Endothelial cell (in vitro differentiated cells): ENCODE measurements at regions not wholly inside any gene's neighbourhood (a gene's known extent, or its start where the extent isn't known, plus 50 kb on each side); places are given as distances from the start of the nearest gene placed in this dataset.

Experiments
- DNase-seq: peaks from one replicate; pipeline ENCODE4 v3.0.0; 2021; ENCODE audit warnings: low spot score
- H3K27ac Mint-ChIP-seq: one replicate; pipeline ENCODE4 v1.8.0; 2021; ENCODE audit warnings: mixed read lengths, inconsistent platforms; ENCODE audit not compliant: unreplicated experiment
- H3K27me3 Mint-ChIP-seq: one replicate; pipeline ENCODE4 v1.8.0; 2021; ENCODE audit warnings: mild to moderate bottlenecking, moderate library complexity, mixed read lengths, inconsistent platforms; ENCODE audit not compliant: unreplicated experiment
- H3K36me3 Mint-ChIP-seq: one replicate; pipeline ENCODE4 v1.8.0; 2021; ENCODE audit warnings: mild to moderate bottlenecking, low read depth, mixed read lengths, inconsistent platforms; ENCODE audit not compliant: unreplicated experiment
- H3K4me1 Mint-ChIP-seq: one replicate; pipeline ENCODE4 v1.8.0; 2021; ENCODE audit warnings: mild to moderate bottlenecking, mixed read lengths, inconsistent platforms; ENCODE audit not compliant: unreplicated experiment
- H3K4me3 Mint-ChIP-seq: one replicate; pipeline ENCODE4 v1.8.0; 2021; ENCODE audit warnings: mild to moderate bottlenecking, mixed read lengths, inconsistent platforms; ENCODE audit not compliant: unreplicated experiment
- H3K9me3 Mint-ChIP-seq: one replicate; pipeline ENCODE4 v1.8.0; 2021; ENCODE audit warnings: mixed read lengths, inconsistent platforms; ENCODE audit not compliant: unreplicated experiment
- TF ChIP-seq, protein P1 (sequence below): fragments of 200-600 bp; sonication (generic); IDR thresholded peaks from one replicate; pipeline ENCODE4 v1.5.0; 2021; ENCODE audit warnings: antibody characterized with exemption; ENCODE audit not compliant: unreplicated experiment

DNA sequence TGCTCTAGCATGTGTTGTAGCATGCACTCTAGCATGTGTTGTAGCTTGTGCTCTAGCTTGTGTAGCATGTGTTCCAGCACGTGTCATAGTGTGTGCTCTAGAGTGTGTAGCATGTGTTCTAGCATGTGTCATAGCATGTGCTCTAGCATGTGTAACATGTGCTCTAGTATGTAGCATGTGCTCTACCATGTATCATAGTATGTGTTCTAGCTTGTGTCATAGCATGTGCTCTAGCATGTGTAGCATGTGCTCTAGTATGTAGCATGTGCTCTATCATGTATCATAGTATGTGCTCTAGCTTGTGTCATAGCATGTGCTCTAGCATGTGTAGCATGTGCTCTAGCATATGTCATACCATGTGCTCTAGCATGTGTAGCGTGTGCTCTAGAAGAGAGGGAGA is 255.3 kb downstream of the ICE1 start:
- no peaks in the 10 kb centered on the region for H3K4me1 Mint-ChIP-seq
- no peak overlapping the region for H3K4me3 Mint-ChIP-seq
- H3K36me3 Mint-ChIP-seq, result no peaks in the 10 kb centered on the region
- peaks cover 2% of the 10 kb centered on the region for H3K27me3 Mint-ChIP-seq
- H3K27ac Mint-ChIP-seq, result no peak overlapping the region
- no peak for DNase-seq
- TF ChIP-seq, protein P1, sequence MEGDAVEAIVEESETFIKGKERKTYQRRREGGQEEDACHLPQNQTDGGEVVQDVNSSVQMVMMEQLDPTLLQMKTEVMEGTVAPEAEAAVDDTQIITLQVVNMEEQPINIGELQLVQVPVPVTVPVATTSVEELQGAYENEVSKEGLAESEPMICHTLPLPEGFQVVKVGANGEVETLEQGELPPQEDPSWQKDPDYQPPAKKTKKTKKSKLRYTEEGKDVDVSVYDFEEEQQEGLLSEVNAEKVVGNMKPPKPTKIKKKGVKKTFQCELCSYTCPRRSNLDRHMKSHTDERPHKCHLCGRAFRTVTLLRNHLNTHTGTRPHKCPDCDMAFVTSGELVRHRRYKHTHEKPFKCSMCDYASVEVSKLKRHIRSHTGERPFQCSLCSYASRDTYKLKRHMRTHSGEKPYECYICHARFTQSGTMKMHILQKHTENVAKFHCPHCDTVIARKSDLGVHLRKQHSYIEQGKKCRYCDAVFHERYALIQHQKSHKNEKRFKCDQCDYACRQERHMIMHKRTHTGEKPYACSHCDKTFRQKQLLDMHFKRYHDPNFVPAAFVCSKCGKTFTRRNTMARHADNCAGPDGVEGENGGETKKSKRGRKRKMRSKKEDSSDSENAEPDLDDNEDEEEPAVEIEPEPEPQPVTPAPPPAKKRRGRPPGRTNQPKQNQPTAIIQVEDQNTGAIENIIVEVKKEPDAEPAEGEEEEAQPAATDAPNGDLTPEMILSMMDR, result no peak
- H3K9me3 Mint-ChIP-seq, result no peaks in the 10 kb centered on the region

DNA sequence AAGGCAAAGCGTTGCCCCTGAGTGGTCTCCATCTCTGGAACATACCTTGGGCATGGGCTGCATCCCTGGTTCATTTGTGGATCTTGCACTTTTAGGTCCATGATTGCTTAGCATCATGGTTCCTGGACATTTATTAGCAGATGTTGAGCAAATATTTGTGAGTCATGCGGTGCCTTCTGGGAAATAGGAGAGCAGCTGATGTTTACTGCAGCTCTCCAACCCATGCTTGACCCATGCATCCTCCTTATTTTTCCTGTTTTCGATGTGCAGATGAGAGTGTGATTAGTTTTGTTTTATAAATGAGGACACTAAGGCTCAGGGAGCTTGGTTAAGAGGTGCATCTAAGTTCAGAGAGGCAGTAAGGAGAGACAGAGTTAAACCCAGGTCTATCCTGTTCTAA is 253.7 kb downstream of the ICE1 start:
- no peaks in the 10 kb centered on the region for H3K9me3 Mint-ChIP-seq
- no peaks in the 10 kb centered on the region for H3K4me1 Mint-ChIP-seq
- TF ChIP-seq, protein P1, result no peak
- no peaks in the 10 kb centered on the region for H3K36me3 Mint-ChIP-seq
- no peak overlapping the region for H3K27ac Mint-ChIP-seq
- no peak overlapping the region for H3K4me3 Mint-ChIP-seq
- peaks cover 2% of the 10 kb centered on the region for H3K27me3 Mint-ChIP-seq
- DNase-seq, result no peak

DNA sequence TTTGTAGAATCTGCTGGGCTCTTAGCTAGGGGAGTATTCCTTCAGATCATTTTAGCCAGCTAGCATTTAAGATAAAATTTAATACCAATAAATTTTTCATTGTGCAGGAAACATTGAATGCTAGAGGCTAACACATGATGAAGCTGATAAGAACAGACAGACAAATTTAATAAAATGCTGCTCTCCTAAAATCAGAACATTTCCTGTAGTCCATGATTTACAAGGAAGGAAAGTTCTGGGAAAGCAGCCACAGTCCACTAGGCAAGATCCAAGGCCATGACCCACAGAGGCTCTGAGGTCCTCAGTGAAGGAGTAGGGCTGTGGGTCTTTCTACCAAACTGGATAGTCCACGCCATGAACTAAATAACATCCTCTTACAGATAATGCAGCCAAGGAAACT is 253.0 kb downstream of the ICE1 start:
- H3K27ac Mint-ChIP-seq, result no peak overlapping the region
- no peak for DNase-seq
- H3K9me3 Mint-ChIP-seq, result no peaks in the 10 kb centered on the region
- H3K36me3 Mint-ChIP-seq, result no peaks in the 10 kb centered on the region
- H3K27me3 Mint-ChIP-seq, result peaks cover 2% of the 10 kb centered on the region
- H3K4me1 Mint-ChIP-seq, result no peaks in the 10 kb centered on the region
- TF ChIP-seq, protein P1, result no peak
- H3K4me3 Mint-ChIP-seq, result no peak overlapping the region

DNA sequence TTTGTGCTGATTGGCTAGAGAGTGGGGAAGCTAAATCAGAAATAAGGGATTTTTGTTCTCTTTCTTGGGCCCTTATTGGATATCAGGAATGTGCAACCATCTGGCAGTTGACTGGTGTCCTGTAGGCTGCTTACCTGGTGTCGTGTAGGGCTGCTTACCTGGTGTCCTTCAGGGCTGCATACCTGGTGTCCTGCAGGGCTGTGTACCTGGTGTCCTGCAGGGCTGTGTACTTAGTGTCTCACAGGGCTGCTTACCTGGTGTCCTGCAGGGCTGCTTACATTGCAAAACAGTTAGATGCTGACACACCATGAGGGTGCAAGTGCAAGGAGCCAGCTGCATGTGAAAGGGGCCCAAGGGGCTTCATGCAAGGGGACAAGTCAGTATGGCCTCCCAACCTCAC is 249.3 kb downstream of the ICE1 start:
- no peak for DNase-seq
- H3K36me3 Mint-ChIP-seq, result no peaks in the 10 kb centered on the region
- no peaks in the 10 kb centered on the region for H3K9me3 Mint-ChIP-seq
- no peaks in the 10 kb centered on the region for H3K4me1 Mint-ChIP-seq
- H3K27ac Mint-ChIP-seq, result no peak overlapping the region
- H3K27me3 Mint-ChIP-seq, result peaks cover 2% of the 10 kb centered on the region
- no peak overlapping the region for H3K4me3 Mint-ChIP-seq
- TF ChIP-seq, protein P1, result no peak

DNA sequence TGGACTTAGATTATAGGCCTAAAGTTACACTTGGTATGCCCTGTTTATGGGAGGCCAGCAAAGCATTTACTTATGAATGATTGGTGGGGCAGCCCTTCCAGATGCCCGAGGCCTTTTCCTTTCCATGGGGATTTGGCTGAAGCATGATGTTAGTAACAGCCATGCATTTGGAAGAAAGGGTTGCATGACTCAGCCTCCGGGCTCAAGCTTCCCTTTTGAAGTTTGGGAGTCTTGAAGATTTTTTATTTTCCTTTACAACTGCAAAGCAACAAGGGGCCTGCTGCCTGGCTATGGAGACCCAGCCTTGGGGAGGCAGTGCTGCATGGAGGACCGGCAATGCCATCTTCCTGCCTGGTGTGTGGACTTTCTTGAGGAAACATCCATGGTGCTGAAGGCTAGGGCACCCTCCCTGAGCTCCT is 244.7 kb downstream of the ICE1 start:
- Mint-ChIP-seq H3K4me3 (no peak overlapping the region), H3K4me1 (no peaks in the 10 kb centered on the region), H3K36me3 (no peaks in the 10 kb centered on the region), H3K27ac (no peak overlapping the region), H3K9me3 (no peaks in the 10 kb centered on the region), H3K27me3 (peaks cover 4% of the 10 kb centered on the region)
- DNase-seq, result no peak
- TF ChIP-seq, protein P1, result no peak
